GM23248 (cell line): ENCODE measurements at regions not wholly inside any gene's neighbourhood (a gene's known extent, or its start where the extent isn't known, plus 50 kb on each side); places are given as distances from the start of the nearest gene placed in this dataset.

Experiments
- EZH2 ChIP-seq: fragments of 200-600 bp; sonication (generic); IDR thresholded peaks from 2 replicates; pipeline ENCODE4 v1.6.1; 2018; ENCODE audit warnings: antibody characterized with exemption, mild to moderate bottlenecking; ENCODE audit not compliant: insufficient read depth, poor library complexity, severe bottlenecking
- EZH2phosphoT487 ChIP-seq: fragments of 200-600 bp; sonication (generic); IDR thresholded peaks from 2 replicates; pipeline ENCODE4 v1.6.1; 2018; ENCODE audit warnings: antibody characterized with exemption, moderate library complexity, mild to moderate bottlenecking, low read depth; ENCODE audit not compliant: insufficient read depth

DNA sequence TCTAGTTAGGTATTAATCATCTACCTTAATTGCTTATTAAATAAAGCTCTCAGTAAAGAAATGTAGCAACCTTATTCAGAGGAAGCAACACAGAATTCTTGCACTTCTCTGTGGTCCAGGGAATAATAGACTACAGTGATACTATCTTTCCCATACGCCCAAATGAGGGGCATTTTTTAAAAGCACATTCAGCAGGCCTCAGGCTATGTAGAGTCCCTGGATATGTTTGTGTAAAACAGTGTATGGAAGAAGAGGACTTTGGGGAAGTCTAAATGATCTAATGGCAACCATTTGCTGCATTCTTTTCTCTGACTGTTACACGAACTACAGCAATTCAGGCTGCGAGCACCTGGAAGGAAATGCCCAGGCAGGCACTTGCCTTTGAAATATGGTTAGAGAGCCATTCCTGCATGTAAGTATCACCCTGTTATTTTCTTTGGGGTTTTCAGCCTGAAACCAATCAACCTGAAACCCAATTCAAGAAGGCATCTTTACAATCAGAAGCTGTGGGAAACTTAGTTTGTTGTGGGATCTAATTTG lies 1814.7 kb upstream of the CELF4 start:
- TF ChIP-seq EZH2 (no peak), EZH2phosphoT487 (no peak)
